ENCODE measurements at regions not wholly inside any gene's neighbourhood (a gene's known extent, or its start where the extent isn't known, plus 50 kb on each side); places are given as distances from the start of the nearest gene placed in this dataset.

GRCh38 chr5:122561209-122561608 is 213.7 kb upstream of the SNX2 start:
- no peaks in the 10 kb centered on the region for H3K27me3 Mint-ChIP-seq (ENCODE audit: unreplicated experiment)
- H3K36me3 Mint-ChIP-seq (ENCODE audit: insufficient read depth, unreplicated experiment): no peaks in the 10 kb centered on the region
- no TSS peak for BruUV-seq (replicated peaks)
- no peak for TF ChIP-seq CTCF (IDR thresholded peaks at IDR 0.05; ENCODE audit: unreplicated experiment)
- H3K4me3 Mint-ChIP-seq (ENCODE audit: low read depth, unreplicated experiment): no peak overlapping the region
- H3K9me3 Mint-ChIP-seq (ENCODE audit: low read depth, unreplicated experiment): no peaks in the 10 kb centered on the region
- H3K4me1 Mint-ChIP-seq (ENCODE audit: low read depth, unreplicated experiment): no peaks in the 10 kb centered on the region
- H3K27ac Mint-ChIP-seq (ENCODE audit: unreplicated experiment): no peak overlapping the region
- CTCF ChIA-PET: no interaction called here
- intact Hi-C loops (cut with micrococcal nuclease; ENCODE audit: unreplicated experiment): no loop called here
- no peak for DNase-seq

- Mint-ChIP-seq H3K9me3 (ENCODE audit: low read depth, unreplicated experiment) (no peaks in the 10 kb centered on the region), H3K27me3 (ENCODE audit: unreplicated experiment) (no peaks in the 10 kb centered on the region), H3K27ac (ENCODE audit: unreplicated experiment) (no peak overlapping the region), H3K36me3 (ENCODE audit: insufficient read depth, unreplicated experiment) (no peaks in the 10 kb centered on the region), H3K4me1 (ENCODE audit: low read depth, unreplicated experiment) (no peaks in the 10 kb centered on the region), H3K4me3 (ENCODE audit: low read depth, unreplicated experiment) (no peak overlapping the region)
- CTCF ChIA-PET: no interaction called here
- intact Hi-C loops (cut with micrococcal nuclease; ENCODE audit: unreplicated experiment): no loop called here
- no TSS peak for BruUV-seq (replicated peaks)
- no peak for DNase-seq
- no peak for TF ChIP-seq CTCF (IDR thresholded peaks at IDR 0.05; ENCODE audit: unreplicated experiment)
Observed at GRCh38 chr5:122565331-122565730, 209.5 kb upstream of the SNX2 start.

GRCh38 chr5:122576256-122577016 is 198.4 kb upstream of the SNX2 start:
- no peaks in the 10 kb centered on the region for H3K36me3 Mint-ChIP-seq (ENCODE audit: insufficient read depth, unreplicated experiment)
- no peak overlapping the region for H3K4me3 Mint-ChIP-seq (ENCODE audit: low read depth, unreplicated experiment)
- no peaks in the 10 kb centered on the region for H3K9me3 Mint-ChIP-seq (ENCODE audit: low read depth, unreplicated experiment)
- H3K4me1 Mint-ChIP-seq (ENCODE audit: low read depth, unreplicated experiment): no peaks in the 10 kb centered on the region
- no peak for TF ChIP-seq CTCF (IDR thresholded peaks at IDR 0.05; ENCODE audit: unreplicated experiment)
- no peak overlapping the region for H3K27ac Mint-ChIP-seq (ENCODE audit: unreplicated experiment)
- H3K27me3 Mint-ChIP-seq (ENCODE audit: unreplicated experiment): peaks cover 9% of the 10 kb centered on the region
- BruUV-seq (replicated peaks): no TSS peak
- intact Hi-C loops (cut with micrococcal nuclease; ENCODE audit: unreplicated experiment): no loop called here
- no peak for DNase-seq
- CTCF ChIA-PET: no interaction called here

GRCh38 chr5:122581629-122582028 is 193.3 kb upstream of the SNX2 start:
- TF ChIP-seq CTCF (IDR thresholded peaks at IDR 0.05; ENCODE audit: unreplicated experiment): no peak
- H3K36me3 Mint-ChIP-seq (ENCODE audit: insufficient read depth, unreplicated experiment): no peaks in the 10 kb centered on the region
- H3K4me3 Mint-ChIP-seq (ENCODE audit: low read depth, unreplicated experiment): no peak overlapping the region
- DNase-seq: no peak
- no peaks in the 10 kb centered on the region for H3K9me3 Mint-ChIP-seq (ENCODE audit: low read depth, unreplicated experiment)
- CTCF ChIA-PET: no interaction called here
- intact Hi-C loops (cut with micrococcal nuclease; ENCODE audit: unreplicated experiment): no loop called here
- peaks cover 8% of the 10 kb centered on the region for H3K4me1 Mint-ChIP-seq (ENCODE audit: low read depth, unreplicated experiment)
- H3K27me3 Mint-ChIP-seq (ENCODE audit: unreplicated experiment): peaks cover 9% of the 10 kb centered on the region
- H3K27ac Mint-ChIP-seq (ENCODE audit: unreplicated experiment): no peak overlapping the region
- BruUV-seq (replicated peaks): no TSS peak
